HG03097 (cell line): ENCODE measurements at regions not wholly inside any gene's neighbourhood (a gene's known extent, or its start where the extent isn't known, plus 50 kb on each side); places are given as distances from the start of the nearest gene placed in this dataset.
"Not testable (repeated sequence)": the region's sequence is repeated elsewhere in the genome, so short reads cannot be mapped to it uniquely, and the experiment has no call there.

ENCODE experiments used
- ATAC-seq: cut with Tn5 transposase; IDR thresholded peaks from one replicate; pipeline ENCODE4 v1.9.1; 2021; ENCODE audit not compliant: unreplicated experiment, low FRiP score

GRCh38 chrX:129091097-129091496 lies 432.2 kb downstream of the SMARCA1 start:
- ATAC-seq: no peak

GRCh38 chrX:129086802-129087201 lies 436.5 kb downstream of the SMARCA1 start:
- ATAC-seq: no peak

GRCh38 chrX:129084291-129084690 lies 439.0 kb downstream of the SMARCA1 start:
- ATAC-seq: not testable (repeated sequence)

GRCh38 chrX:129077424-129078170 lies 445.7 kb downstream of the SMARCA1 start:
- ATAC-seq: no peak

- no peak for ATAC-seq
Observed at GRCh38 chrX:129071390-129071789, 451.9 kb downstream of the SMARCA1 start.

GRCh38 chrX:129065895-129066294 lies 457.4 kb downstream of the SMARCA1 start:
- ATAC-seq: no peak

- ATAC-seq: no peak
Observed at GRCh38 chrX:129058405-129058804, 464.9 kb downstream of the SMARCA1 start.

- no peak for ATAC-seq
Observed at GRCh38 chrX:129043138-129043537, 480.2 kb downstream of the SMARCA1 start.

- no peak for ATAC-seq
Observed at GRCh38 chrX:129041319-129041718, 482.0 kb downstream of the SMARCA1 start.

GRCh38 chrX:129040124-129040523 lies 483.2 kb downstream of the SMARCA1 start:
- ATAC-seq: no peak

GRCh38 chrX:129039176-129039575 lies 484.1 kb downstream of the SMARCA1 start:
- no peak for ATAC-seq

GRCh38 chrX:129037389-129037788 lies 485.9 kb downstream of the SMARCA1 start:
- no peak for ATAC-seq

GRCh38 chrX:129035180-129035579 lies 488.1 kb downstream of the SMARCA1 start:
- ATAC-seq: no peak

GRCh38 chrX:129034196-129034595 lies 489.1 kb downstream of the SMARCA1 start:
- ATAC-seq: no peak

- no peak for ATAC-seq
Observed at GRCh38 chrX:129026202-129026601, 497.1 kb downstream of the SMARCA1 start.

- no peak for ATAC-seq
Observed at GRCh38 chrX:129025376-129025775, 497.9 kb downstream of the SMARCA1 start.

- no peak for ATAC-seq
Observed at GRCh38 chrX:129019412-129019811, 503.9 kb downstream of the SMARCA1 start.

GRCh38 chrX:129015381-129015780 lies 507.9 kb downstream of the SMARCA1 start:
- no peak for ATAC-seq

GRCh38 chrX:129013574-129013973 lies 509.7 kb downstream of the SMARCA1 start:
- ATAC-seq: no peak

- ATAC-seq: no peak
Observed at GRCh38 chrX:129007631-129008030, 515.7 kb downstream of the SMARCA1 start.

GRCh38 chrX:129006491-129006890 lies 516.8 kb downstream of the SMARCA1 start:
- ATAC-seq: no peak

GRCh38 chrX:129000797-129001196 lies 522.5 kb downstream of the SMARCA1 start:
- ATAC-seq: no peak

- no peak for ATAC-seq
Observed at GRCh38 chrX:129000018-129000417, 523.3 kb downstream of the SMARCA1 start.
